ENCODE measurements at regions not wholly inside any gene's neighbourhood (a gene's known extent, or its start where the extent isn't known, plus 50 kb on each side); places are given as distances from the start of the nearest gene placed in this dataset.
"Not testable (repeated sequence)": the region's sequence is repeated elsewhere in the genome, so short reads cannot be mapped to it uniquely, and the experiment has no call there.

DNA sequence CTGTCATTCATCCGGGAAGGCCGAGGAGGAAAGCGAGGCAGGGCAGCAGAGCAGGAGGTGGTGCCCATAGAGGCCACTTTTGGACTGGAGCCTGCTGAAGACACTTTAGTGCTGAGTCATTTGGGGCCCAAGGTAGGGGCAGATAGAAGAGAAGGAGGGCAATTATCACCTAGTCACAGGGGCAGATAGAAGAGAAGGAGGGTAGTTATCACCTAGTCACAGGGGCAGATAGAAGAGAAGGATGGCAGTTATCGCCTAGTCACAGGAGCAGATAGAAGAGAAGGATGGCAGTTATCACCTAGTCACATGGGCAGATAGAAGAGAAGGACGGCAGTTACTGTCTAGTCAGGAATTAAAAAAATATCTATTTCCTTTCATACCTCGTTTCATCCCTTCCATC lies 1372.6 kb downstream of the FOXD4L5 start:
- not testable (repeated sequence) for H3K4me3 Mint-ChIP-seq, H3K27ac Mint-ChIP-seq

DNA sequence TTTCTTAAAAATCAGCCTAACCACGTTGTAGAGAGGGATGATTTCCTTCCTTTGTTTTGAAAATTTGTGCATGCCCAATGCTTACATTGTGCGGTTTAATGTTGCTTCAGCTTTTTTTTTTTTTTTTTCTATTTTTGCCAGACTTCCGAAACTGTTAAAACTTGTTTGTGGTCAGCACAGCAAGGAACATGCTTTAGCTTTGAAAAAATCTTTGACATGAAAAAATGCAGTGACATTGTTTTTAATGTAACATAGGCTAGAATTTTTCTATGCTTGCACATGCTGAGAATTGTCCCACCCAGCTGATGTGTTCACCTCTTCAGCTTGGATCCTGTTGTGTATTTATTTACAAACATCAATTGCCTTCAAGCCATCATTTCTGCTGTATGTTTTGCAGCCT lies 1375.9 kb downstream of the FOXD4L5 start:
- H3K27ac Mint-ChIP-seq; H3K27me3 Mint-ChIP-seq (ENCODE audit: low read depth); H3K4me1 Mint-ChIP-seq; H3K4me3 Mint-ChIP-seq; H3K36me3 Mint-ChIP-seq (ENCODE audit: low read depth): not testable (repeated sequence)
- H3K9me3 Mint-ChIP-seq = peaks cover 42% of the 10 kb centered on the region

More for the DNA sequence above, 1372.6 kb downstream of the FOXD4L5 start:
- H3K4me1 Mint-ChIP-seq; H3K36me3 Mint-ChIP-seq (ENCODE audit: low read depth); H3K27me3 Mint-ChIP-seq (ENCODE audit: low read depth): not testable (repeated sequence)
- peaks cover 43% of the 10 kb centered on the region for H3K9me3 Mint-ChIP-seq

DNA sequence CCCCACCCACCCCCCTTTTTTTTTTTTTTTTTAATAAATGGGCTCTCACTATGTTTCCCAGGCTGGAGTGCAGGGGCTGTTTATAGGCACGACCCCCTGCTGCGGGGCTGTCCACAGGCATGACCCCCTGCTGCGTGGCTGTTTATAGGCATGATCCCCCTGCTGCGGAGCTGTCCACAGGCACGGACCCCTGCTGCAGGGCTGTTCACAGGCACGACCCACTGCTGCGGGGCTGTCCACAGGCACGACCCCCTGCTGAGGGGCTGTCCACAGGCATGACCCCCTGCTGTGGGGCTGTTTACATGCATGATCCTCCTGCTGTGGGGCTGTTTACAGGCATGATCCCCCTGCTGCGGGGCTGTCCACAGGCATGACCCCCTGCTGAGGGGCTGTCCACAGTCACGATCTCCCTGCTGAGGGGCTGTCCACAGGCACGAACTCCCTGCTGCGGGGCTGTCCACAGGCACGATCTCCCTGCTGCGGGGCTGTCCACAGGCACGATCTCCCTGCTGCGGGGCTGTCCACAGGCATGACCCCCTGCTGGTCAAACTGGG lies 1385.3 kb downstream of the FOXD4L5 start:
- H3K9me3 Mint-ChIP-seq = peaks cover 24% of the 10 kb centered on the region
- H3K36me3 Mint-ChIP-seq (ENCODE audit: low read depth) = not testable (repeated sequence)

DNA sequence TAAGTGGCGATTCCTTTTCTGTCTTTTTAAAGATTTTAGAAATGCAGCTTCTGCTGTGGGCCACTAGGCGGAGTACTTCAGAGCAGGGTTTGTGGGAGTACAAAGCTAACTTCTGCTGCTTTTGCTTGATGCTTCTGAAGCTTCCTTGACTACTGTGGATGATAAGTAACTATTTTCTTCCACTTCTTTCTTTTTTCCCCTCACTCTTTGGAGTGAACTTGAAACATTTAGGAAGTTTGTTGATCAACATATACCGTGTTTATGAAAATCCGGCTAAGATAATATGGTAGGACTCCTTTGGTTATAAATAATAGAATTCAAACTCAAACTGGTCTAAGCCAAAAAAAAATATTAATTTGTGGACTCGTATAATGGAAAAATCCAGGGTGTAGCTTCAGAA lies 1403.6 kb downstream of the FOXD4L5 start:
- H3K4me3 Mint-ChIP-seq; H3K4me1 Mint-ChIP-seq; H3K27ac Mint-ChIP-seq; H3K27me3 Mint-ChIP-seq (ENCODE audit: low read depth); H3K36me3 Mint-ChIP-seq (ENCODE audit: low read depth); H3K9me3 Mint-ChIP-seq: not testable (repeated sequence)

More for the DNA sequence above, 1385.3 kb downstream of the FOXD4L5 start:
- not testable (repeated sequence) for H3K4me3 Mint-ChIP-seq; H3K27ac Mint-ChIP-seq; H3K27me3 Mint-ChIP-seq (ENCODE audit: low read depth); H3K4me1 Mint-ChIP-seq

DNA sequence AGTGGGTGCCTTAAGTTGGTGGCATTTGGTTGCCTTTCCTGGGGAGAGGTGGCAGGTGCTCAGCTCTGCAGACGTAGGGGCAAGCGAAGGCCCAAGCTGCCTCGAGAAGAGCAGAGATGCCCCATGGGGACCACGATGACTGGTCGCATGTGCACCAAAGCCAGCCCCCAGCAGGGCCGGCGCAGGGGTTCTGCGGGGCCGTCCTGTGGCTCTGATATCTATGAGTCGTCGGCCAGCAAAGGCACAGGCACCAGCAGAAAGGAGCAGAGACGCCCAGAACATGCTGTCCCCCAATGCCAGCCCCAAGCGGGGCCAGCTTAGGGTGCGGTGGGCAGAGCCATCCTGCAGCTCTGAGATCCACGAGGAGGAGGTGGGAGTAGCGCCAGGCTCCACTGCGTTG lies 1408.6 kb downstream of the FOXD4L5 start:
- H3K36me3 Mint-ChIP-seq (ENCODE audit: low read depth); H3K4me3 Mint-ChIP-seq; H3K27ac Mint-ChIP-seq; H3K9me3 Mint-ChIP-seq; H3K4me1 Mint-ChIP-seq; H3K27me3 Mint-ChIP-seq (ENCODE audit: low read depth): not testable (repeated sequence)

DNA sequence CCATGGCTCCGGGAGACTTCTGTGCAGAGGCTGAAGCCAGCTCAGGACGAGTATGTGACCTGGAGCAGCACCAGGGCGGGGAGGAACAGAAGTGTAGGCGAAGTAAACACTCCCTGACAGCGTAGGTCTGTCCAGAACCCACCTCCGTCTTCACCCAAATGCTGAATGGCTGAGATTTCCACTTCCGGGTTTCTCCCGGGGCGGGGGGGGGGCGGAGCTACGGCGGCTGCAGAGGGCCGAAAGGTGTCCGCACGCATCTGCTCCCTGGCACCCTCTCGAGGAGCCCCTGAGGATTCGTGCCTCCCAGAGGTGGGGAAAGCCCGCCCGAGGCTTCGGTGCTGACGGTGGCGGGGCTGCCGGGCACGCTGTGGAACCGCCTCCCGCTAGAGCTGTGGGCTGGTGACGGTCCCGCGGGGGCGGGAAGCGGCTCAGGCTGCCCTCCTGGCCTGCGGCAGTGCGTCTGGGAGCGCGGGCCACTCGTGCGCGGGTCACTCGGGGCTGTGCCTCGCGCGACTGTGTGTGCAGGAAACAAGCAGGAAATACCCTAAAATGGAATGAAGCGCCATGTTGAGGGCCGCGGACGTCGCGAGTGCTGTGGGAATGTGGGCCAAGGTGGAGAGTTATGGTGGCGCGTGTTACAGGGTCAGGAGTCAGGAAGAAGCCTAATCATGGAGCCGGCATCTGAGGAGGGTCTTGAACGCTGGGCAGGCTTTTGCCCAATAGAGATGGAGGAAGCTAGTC lies 1425.4 kb downstream of the FOXD4L5 start:
- Mint-ChIP-seq H3K36me3 (ENCODE audit: low read depth) (no peaks in the 10 kb centered on the region), H3K4me1 (no peaks in the 10 kb centered on the region), H3K27ac (no peak overlapping the region), H3K9me3 (peaks cover 9% of the 10 kb centered on the region), H3K4me3 (no peak overlapping the region), H3K27me3 (ENCODE audit: low read depth) (no peaks in the 10 kb centered on the region)
- TF ChIP-seq, protein P1, sequence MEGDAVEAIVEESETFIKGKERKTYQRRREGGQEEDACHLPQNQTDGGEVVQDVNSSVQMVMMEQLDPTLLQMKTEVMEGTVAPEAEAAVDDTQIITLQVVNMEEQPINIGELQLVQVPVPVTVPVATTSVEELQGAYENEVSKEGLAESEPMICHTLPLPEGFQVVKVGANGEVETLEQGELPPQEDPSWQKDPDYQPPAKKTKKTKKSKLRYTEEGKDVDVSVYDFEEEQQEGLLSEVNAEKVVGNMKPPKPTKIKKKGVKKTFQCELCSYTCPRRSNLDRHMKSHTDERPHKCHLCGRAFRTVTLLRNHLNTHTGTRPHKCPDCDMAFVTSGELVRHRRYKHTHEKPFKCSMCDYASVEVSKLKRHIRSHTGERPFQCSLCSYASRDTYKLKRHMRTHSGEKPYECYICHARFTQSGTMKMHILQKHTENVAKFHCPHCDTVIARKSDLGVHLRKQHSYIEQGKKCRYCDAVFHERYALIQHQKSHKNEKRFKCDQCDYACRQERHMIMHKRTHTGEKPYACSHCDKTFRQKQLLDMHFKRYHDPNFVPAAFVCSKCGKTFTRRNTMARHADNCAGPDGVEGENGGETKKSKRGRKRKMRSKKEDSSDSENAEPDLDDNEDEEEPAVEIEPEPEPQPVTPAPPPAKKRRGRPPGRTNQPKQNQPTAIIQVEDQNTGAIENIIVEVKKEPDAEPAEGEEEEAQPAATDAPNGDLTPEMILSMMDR (IDR thresholded peaks at IDR 0.05; ENCODE audit: unreplicated experiment in 3 of 3) = no peak

DNA sequence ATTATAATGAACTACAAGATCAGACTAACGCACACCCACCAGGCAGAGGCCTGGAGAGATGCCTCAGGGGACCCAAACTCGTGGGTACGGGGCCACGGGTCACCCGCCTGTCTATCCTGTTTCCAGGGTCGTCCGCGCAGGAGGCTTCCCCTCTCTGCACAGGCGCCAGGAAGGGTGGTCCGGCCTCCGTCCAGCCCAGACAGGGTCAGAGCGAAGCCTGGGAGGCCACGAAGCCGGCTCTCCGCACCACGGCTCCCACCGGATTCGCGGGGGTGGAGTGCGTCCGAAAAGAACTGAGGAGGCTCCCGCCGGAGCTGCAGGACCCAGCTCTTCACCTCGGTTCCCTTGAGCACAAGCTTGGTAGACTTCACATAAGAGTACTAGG lies 1425.9 kb downstream of the FOXD4L5 start:
- not testable (repeated sequence) for H3K27ac Mint-ChIP-seq; H3K27me3 Mint-ChIP-seq (ENCODE audit: low read depth); H3K4me1 Mint-ChIP-seq; H3K36me3 Mint-ChIP-seq (ENCODE audit: low read depth); H3K4me3 Mint-ChIP-seq
- H3K9me3 Mint-ChIP-seq = peaks cover 12% of the 10 kb centered on the region

DNA sequence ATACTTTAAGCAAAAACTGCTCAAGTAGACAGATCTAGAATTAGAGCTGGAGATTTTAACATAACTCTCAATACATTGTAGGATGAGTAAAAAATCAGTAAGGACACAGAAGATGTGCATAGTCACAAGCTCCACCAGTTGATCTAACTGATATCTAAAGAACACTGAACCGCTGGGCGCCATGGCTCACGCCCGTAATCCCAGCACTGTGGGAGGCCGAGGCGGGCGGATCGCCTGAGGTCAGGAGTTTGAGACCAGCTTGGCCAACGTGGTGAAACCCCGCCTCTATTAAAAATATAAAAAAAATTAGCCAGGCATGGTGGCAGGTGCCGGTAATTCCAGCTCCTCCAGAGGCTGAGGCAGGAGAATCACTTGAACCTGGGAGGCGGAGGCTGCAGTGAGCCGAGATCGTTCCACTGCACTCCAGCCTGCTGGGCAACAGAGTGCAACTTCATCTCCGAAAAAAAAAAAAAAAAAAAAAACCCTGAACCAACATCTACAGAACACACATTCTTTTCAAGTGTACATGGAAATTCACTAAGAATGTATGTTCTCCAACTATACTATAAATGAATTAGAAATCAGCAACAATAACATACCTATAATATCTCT lies 1431.8 kb downstream of the FOXD4L5 start:
- not testable (repeated sequence) for H3K36me3 Mint-ChIP-seq (ENCODE audit: low read depth); H3K27me3 Mint-ChIP-seq (ENCODE audit: low read depth); H3K4me1 Mint-ChIP-seq; H3K27ac Mint-ChIP-seq; H3K4me3 Mint-ChIP-seq
- peaks cover 14% of the 10 kb centered on the region for H3K9me3 Mint-ChIP-seq

DNA sequence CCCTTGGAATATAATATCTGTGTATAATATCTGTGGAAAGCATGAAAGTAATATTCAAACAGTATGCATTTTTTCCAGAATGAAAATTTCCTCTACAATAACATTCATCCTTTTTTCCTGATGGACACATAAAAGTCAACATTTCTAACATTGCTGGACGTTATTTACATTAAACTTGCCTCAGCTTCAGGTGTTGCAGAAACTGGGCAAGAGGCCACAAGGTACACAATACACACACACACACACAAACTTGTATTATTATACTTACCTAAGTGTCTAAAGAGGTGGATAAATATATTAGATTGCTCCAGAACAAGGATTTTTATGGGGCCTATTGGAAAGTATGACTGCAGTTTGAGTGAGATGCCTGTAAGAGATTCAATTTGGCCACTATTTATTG lies 1460.2 kb downstream of the FOXD4L5 start:
- not testable (repeated sequence) for H3K27me3 Mint-ChIP-seq (ENCODE audit: low read depth); H3K36me3 Mint-ChIP-seq (ENCODE audit: low read depth); H3K27ac Mint-ChIP-seq; H3K4me1 Mint-ChIP-seq; H3K4me3 Mint-ChIP-seq
- peaks cover 19% of the 10 kb centered on the region for H3K9me3 Mint-ChIP-seq

DNA sequence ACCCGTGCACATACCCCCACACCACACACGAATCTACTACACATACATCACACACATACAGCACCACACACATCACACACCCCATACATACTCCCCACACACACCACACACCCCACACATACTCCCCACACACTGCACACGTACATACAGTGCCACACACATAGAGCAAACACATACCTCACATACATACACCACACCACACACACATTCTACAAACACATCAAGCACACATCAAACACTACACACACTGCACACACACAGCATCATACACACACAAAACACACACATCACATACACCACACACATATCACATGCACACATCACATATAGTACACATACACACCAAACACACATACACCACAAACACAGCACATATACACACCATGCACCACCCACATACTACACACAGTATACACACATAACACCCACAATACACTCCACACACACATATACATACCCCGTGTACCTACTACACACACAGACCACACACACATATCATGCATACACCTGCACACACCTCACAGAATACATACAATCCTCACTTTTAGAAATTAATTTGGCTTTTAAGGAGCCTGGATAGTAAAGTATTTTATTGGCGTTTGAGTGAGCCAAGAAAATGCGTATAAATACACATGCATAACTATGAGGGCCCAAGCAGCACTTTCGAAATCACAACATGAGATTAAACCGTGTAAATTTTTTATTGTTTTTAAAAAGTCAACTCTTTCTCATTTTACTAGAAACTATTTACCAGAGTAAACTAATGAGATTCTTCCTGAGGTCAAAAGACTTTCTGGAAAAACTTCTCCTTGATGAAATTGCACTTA lies 1461.4 kb downstream of the FOXD4L5 start:
- H3K9me3 Mint-ChIP-seq = peaks cover 16% of the 10 kb centered on the region
- H3K27ac Mint-ChIP-seq; H3K4me3 Mint-ChIP-seq; H3K27me3 Mint-ChIP-seq (ENCODE audit: low read depth); H3K36me3 Mint-ChIP-seq (ENCODE audit: low read depth); H3K4me1 Mint-ChIP-seq: not testable (repeated sequence)

DNA sequence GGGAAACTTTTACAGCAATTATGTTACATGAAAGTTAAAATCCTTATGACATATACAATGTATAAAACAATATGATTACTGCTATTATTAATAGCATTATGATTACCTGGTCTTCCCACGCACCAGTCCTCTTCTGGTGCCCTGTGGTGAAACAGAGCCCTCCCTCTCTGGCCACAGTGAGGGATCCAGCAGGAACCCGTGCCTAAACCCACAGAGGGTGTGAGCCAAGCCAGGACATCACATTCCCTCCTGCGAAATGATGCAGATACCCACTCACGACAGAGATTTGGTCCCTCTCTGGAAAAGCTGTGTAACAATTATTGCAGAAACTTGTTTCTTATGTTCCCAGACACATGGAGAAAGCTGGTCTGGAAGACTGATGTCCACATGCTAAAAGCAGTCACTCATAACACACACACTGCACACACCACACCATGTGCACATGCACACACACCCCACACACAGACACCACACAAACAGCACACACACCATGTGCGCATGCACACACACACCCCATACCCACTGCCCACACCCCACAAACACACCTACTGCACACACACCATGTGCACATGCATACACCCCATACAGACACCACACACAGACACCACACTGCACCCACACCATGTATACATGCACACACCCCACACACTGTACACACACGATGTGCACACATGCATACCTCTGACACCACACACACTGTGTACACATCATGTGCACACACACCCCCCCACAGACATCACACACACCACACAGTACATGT lies 1462.2 kb downstream of the FOXD4L5 start:
- not testable (repeated sequence) for H3K27ac Mint-ChIP-seq; H3K4me1 Mint-ChIP-seq; H3K36me3 Mint-ChIP-seq (ENCODE audit: low read depth); H3K4me3 Mint-ChIP-seq
- Mint-ChIP-seq H3K27me3 (ENCODE audit: low read depth) (peaks cover 13% of the 10 kb centered on the region), H3K9me3 (peaks cover 19% of the 10 kb centered on the region)

DNA sequence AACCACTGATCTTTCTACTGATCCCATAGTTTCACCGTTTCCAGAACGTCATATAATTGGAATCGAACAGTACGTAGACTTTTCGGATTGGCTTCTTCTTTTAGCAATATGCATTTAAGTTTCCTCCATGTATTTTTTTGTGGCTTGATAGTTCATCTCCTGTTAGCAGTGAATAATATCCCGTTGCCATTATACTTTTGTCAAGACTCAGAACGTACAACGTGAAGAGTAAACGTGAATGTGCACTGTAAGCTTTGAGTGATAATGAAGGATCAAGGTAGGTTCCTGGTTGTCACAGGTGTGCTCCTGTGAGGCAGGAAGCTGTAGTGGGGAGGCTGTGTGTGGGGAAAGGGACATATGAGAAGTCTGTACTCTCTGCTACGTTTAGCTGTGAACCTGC lies 1463.7 kb downstream of the FOXD4L5 start:
- not testable (repeated sequence) for H3K4me1 Mint-ChIP-seq; H3K36me3 Mint-ChIP-seq (ENCODE audit: low read depth); H3K27ac Mint-ChIP-seq; H3K4me3 Mint-ChIP-seq
- Mint-ChIP-seq H3K27me3 (ENCODE audit: low read depth) (peaks cover 28% of the 10 kb centered on the region), H3K9me3 (peaks cover 32% of the 10 kb centered on the region)

DNA sequence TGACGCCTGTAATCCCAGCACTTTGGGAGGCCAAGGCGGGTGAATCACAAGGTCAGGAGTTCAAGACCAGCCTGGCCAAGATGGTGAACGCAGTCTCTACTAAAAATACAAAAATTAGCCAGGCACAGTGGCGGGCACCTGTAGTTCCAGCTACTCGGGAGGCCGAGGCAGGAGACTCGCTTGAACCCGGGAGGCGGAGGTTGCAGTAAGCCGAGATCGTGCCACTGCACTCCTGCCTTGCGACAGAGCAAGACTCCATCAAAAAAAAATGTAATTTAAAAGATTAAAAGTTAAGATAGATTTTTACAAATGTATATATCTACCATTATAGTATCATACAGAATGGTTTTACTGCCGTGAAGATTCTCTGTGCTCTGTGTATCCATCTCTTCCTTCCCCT lies 1464.1 kb downstream of the FOXD4L5 start:
- not testable (repeated sequence) for H3K27ac Mint-ChIP-seq; H3K4me1 Mint-ChIP-seq; H3K36me3 Mint-ChIP-seq (ENCODE audit: low read depth); H3K4me3 Mint-ChIP-seq
- H3K27me3 Mint-ChIP-seq (ENCODE audit: low read depth) = peaks cover 28% of the 10 kb centered on the region
- peaks cover 36% of the 10 kb centered on the region for H3K9me3 Mint-ChIP-seq

Measured in nephron (organoid).